Right lobe of liver (tissue), 4 donors: ENCODE measurements at regions not wholly inside any gene's neighbourhood (a gene's known extent, or its start where the extent isn't known, plus 50 kb on each side); places are given as distances from the start of the nearest gene placed in this dataset.

Source experiments
- POLR2A ChIP-seq: fragments of 450-650 bp; IDR thresholded peaks from one replicate; pipeline ENCODE4 v1.6.1; 2017; ENCODE audit warnings: antibody characterized with exemption, mild to moderate bottlenecking
- TF ChIP-seq, protein P1 (sequence below), 4 donors: fragments of 200-600 bp in 3 of 4; fragments of 450-650 bp in 1 of 4; IDR thresholded peaks; one replicate each; pipeline versions ENCODE4 v1.5.1 to v1.8.0; 2016 to 2022; ENCODE audit warnings: antibody characterized with exemption in 4 of 4, mild to moderate bottlenecking in 2 of 4
- donor health status: DM: no; HTN: no; CAD: no.
- donor health status: DM: no; HTN: no; CAD: no.
- donor health status: DM: no; HTN: yes; CAD: no.

DNA sequence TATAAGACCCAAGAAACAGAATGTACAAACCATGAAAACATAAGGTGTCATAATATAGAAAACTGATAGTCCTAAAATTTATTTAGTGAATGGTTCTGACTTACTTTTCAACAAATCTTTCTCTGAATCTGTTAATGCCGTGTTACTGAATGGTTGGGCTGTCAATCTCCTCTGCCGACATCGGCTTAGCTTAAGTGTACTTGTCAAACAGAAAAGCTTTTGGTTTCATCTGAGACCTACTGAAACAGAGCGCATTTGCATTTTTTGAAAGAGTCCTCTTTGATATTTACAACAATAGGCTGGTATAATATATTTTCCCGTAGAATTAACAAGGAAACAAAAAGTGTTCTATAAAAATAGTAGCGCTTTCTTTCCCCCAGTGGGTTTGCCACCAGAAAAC lies 120.9 kb upstream of the ZNF804B start:
- no peak for TF ChIP-seq POLR2A
- TF ChIP-seq, protein P1, sequence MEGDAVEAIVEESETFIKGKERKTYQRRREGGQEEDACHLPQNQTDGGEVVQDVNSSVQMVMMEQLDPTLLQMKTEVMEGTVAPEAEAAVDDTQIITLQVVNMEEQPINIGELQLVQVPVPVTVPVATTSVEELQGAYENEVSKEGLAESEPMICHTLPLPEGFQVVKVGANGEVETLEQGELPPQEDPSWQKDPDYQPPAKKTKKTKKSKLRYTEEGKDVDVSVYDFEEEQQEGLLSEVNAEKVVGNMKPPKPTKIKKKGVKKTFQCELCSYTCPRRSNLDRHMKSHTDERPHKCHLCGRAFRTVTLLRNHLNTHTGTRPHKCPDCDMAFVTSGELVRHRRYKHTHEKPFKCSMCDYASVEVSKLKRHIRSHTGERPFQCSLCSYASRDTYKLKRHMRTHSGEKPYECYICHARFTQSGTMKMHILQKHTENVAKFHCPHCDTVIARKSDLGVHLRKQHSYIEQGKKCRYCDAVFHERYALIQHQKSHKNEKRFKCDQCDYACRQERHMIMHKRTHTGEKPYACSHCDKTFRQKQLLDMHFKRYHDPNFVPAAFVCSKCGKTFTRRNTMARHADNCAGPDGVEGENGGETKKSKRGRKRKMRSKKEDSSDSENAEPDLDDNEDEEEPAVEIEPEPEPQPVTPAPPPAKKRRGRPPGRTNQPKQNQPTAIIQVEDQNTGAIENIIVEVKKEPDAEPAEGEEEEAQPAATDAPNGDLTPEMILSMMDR (IDR thresholded peaks at IDR 0.05), result no peak
